ENCODE measurements at regions not wholly inside any gene's neighbourhood (a gene's known extent, or its start where the extent isn't known, plus 50 kb on each side); places are given as distances from the start of the nearest gene placed in this dataset.
"Not testable (repeated sequence)": the region's sequence is repeated elsewhere in the genome, so short reads cannot be mapped to it uniquely, and the experiment has no call there.

DNA sequence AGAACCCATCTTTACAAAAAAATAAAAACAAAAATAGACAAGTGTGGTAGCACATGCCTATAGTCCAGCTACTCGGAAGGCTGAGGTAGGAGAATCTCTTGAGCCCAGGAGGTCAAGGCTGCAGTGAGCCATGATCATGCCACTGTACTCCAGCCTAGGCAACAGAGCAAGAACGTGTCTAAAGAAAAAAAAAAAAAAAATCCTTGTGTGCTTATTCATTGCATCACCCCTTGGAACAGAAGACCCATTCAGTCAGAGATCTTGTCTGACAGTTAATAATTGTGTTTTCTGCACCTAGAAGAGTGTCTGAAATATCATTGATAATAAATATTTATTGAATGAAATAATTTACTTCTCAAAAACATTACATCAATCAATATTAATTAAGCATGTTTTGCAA lies 97.4 kb upstream of the TBL1X start:
- Mint-ChIP-seq H3K27ac (no peak overlapping the region), H3K36me3 (ENCODE audit: insufficient read depth) (no peaks in the 10 kb centered on the region), H3K27me3 (no peaks in the 10 kb centered on the region), H3K4me1 (ENCODE audit: low read depth in 2 of 2) (peaks cover 6 to 8% of the 10 kb centered on the region in 2 donors), H3K4me3 (no peak overlapping the region), H3K9me3 (no peaks in the 10 kb centered on the region)
- DNase-seq (no peak), ATAC-seq (replicated peaks) (no peak)

DNA sequence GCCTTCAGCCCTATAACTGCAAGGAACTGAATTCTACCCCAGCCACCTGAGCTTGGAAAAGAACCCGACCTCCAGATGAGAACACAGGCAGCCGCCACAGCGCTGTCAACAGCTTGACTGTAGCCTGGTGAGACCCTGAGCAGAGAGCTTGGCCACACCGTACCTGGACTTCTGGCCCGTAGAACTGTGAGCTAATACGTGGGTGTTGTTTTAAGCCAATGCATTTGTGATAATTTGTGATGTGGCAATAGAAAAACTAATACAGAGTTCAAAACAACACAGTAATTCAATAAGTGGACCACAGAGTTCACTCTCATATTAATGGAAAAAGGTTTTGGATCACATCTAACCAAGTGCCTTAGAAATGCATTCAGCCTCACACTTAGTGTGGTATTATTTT lies 96.6 kb upstream of the TBL1X start:
- no peak for ATAC-seq (replicated peaks)
- Mint-ChIP-seq H3K9me3 (no peaks in the 10 kb centered on the region), H3K36me3 (ENCODE audit: insufficient read depth) (no peaks in the 10 kb centered on the region), H3K4me3 (no peak overlapping the region), H3K27ac (peak overlapping the region in 1 of 2 donors; percentile 39), H3K27me3 (no peaks in the 10 kb centered on the region), H3K4me1 (ENCODE audit: low read depth in 2 of 2) (peaks cover 6% of the 10 kb centered on the region in 2 donors)
- no peak for DNase-seq

DNA sequence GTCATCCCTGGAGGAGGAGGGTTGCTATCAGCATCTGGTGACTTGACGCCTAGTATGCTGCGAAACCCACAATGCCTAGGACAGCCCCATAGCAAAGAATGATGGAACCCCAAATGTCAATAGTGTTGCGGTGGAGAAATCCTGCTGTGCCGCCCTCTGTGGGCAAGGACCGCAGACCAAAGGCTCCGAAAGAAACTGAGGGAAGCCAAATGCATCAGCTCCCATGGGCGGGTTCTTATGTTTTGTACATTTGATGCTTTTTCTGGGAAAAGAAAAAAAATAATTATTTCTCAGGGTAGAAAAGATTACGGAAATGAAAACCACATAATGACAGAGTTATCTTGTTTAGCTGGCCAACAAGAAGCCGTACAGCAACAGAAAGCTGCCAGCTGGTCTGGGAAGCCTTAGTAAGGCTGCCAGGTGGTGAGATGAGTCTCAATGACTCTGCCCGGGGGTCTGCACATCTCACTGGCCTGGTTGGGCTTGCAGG lies 95.0 kb upstream of the TBL1X start:
- DNase-seq = no peak
- Mint-ChIP-seq H3K4me3 (peak overlapping the region; percentile 29 to 40), H3K36me3 (ENCODE audit: insufficient read depth) (no peaks in the 10 kb centered on the region), H3K27me3 (no peaks in the 10 kb centered on the region), H3K27ac (peak overlapping the region; percentile 41 to 88), H3K9me3 (no peaks in the 10 kb centered on the region), H3K4me1 (ENCODE audit: low read depth in 2 of 2) (peaks cover 6% of the 10 kb centered on the region in 2 donors)
- ATAC-seq (replicated peaks) = peak; percentile 63

DNA sequence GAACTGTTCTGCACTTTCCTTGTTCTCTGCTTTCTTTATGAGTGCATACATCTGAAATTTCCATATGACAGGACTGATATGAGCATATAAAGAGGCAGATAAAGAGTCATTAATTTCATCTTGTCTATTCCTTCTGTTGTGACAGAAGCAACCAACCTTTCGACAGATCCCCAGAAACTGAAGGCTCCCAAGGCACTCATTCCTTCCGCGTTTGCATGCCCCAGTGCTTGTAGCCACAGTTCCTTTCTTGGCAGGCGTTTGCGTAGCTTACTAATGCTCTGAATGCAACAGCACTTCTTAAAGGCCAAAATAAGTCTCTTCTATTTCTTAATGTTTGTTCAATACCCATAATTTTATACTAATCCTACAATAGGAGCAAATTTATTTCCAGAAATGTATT lies 94.0 kb upstream of the TBL1X start:
- Mint-ChIP-seq H3K36me3 (ENCODE audit: insufficient read depth) (no peaks in the 10 kb centered on the region), H3K4me1 (ENCODE audit: low read depth in 2 of 2) (peaks cover 4 to 6% of the 10 kb centered on the region in 2 donors), H3K9me3 (no peaks in the 10 kb centered on the region), H3K27ac (no peak overlapping the region), H3K27me3 (no peaks in the 10 kb centered on the region), H3K4me3 (no peak overlapping the region)
- no peak for DNase-seq
- ATAC-seq (replicated peaks) = no peak

DNA sequence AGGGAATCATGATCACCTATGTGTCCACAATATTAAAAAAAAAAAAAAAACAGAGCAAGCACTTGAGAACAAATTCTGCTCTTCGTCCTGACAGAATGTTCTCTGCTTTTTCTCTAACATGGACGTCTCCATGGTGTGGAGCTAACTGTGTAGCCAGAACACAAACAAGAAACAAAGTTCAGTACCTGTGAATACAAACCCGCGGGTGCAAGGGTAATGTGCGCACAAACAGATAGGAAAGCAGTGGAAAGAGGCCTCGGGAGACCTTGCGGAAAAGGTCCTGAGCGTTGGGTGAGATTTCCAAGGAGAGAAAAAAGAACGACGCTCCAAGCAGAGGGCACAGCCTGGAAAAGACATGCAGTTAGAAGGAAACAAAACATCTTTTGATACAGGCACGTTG lies 92.0 kb upstream of the TBL1X start:
- no peak for ATAC-seq (replicated peaks)
- no peaks in the 10 kb centered on the region for H3K36me3 Mint-ChIP-seq (ENCODE audit: insufficient read depth)
- H3K4me3 Mint-ChIP-seq = no peak overlapping the region
- H3K4me1 Mint-ChIP-seq (ENCODE audit: low read depth in 2 of 2) = peaks cover 4 to 6% of the 10 kb centered on the region in 2 donors
- no peaks in the 10 kb centered on the region for H3K9me3 Mint-ChIP-seq
- no peak for DNase-seq
- H3K27me3 Mint-ChIP-seq = no peaks in the 10 kb centered on the region
- no peak overlapping the region for H3K27ac Mint-ChIP-seq

DNA sequence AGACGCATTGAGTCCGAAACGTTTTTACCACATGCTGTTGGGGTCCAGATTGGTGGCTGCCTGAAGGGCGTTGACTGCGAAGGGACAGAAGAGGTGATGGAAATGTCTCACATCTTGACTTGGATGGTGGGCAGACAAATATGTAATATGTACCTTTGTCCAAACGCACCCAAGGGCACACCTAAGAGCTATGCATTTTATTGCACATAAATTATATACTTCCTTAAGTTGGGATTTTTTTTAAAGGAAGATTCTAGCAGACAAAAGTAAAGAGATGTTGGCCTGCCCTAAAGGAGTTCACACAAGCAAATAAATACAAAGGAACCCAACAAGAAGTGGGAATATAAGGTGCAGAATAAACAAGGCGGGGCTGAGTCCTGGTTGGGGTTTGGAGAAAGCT lies 91.1 kb upstream of the TBL1X start:
- H3K27me3 Mint-ChIP-seq = no peaks in the 10 kb centered on the region
- DNase-seq = no peak
- H3K27ac Mint-ChIP-seq = no peak overlapping the region
- H3K36me3 Mint-ChIP-seq (ENCODE audit: insufficient read depth) = no peaks in the 10 kb centered on the region
- H3K9me3 Mint-ChIP-seq = no peaks in the 10 kb centered on the region
- ATAC-seq (replicated peaks) = no peak
- no peak overlapping the region for H3K4me3 Mint-ChIP-seq
- peaks cover 2 to 4% of the 10 kb centered on the region in 2 donors for H3K4me1 Mint-ChIP-seq (ENCODE audit: low read depth in 2 of 2)

DNA sequence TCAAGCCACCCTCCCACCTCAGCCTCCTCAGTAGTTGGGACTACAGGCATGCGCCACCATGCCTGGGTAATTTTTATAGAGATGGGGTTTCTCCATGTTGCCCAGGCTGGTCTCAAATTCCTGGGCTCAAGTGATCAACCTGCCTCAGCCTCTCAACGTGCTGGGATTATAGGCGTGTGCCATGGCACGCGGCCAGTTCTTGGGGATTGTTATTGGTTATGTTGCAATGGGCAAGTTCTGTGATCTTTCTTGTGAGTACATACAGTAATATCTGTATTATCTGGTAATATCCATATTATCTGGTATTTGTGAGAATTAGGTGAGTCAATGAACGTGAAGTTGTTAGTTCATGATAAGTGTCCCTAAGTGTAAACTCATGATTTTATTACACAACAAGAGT lies 90.3 kb upstream of the TBL1X start:
- DNase-seq (no peak), ATAC-seq (replicated peaks) (no peak)
- Mint-ChIP-seq H3K36me3 (ENCODE audit: insufficient read depth) (no peaks in the 10 kb centered on the region), H3K4me1 (ENCODE audit: low read depth in 2 of 2) (peaks cover 6 to 8% of the 10 kb centered on the region in 2 donors), H3K9me3 (no peaks in the 10 kb centered on the region), H3K4me3 (no peak overlapping the region), H3K27me3 (no peaks in the 10 kb centered on the region), H3K27ac (no peak overlapping the region)

DNA sequence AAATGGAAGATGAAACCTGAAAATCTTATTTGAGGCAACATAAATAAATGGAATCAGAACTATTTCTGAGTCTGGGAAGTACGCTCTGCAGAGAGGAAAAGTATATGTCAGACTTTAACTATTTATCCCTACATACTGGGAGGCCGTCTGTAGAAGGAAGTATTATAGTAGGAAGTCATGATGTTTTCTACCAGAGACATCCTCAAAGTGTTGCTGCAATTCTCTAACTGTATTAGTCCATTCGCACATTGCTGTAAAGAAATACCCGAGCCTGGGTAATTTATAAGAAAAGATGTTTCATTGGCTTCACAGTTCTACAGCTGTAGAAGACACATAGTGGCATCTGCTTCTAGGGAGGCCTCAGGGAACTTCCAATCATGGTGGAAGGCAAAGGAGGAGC lies 88.7 kb upstream of the TBL1X start:
- H3K36me3 Mint-ChIP-seq (ENCODE audit: insufficient read depth) = no peaks in the 10 kb centered on the region
- no peak for DNase-seq
- no peaks in the 10 kb centered on the region for H3K27me3 Mint-ChIP-seq
- no peak overlapping the region for H3K4me3 Mint-ChIP-seq
- H3K9me3 Mint-ChIP-seq = no peaks in the 10 kb centered on the region
- peaks cover 6% of the 10 kb centered on the region in 2 donors for H3K4me1 Mint-ChIP-seq (ENCODE audit: low read depth in 2 of 2)
- ATAC-seq (replicated peaks) = no peak
- no peak overlapping the region for H3K27ac Mint-ChIP-seq

DNA sequence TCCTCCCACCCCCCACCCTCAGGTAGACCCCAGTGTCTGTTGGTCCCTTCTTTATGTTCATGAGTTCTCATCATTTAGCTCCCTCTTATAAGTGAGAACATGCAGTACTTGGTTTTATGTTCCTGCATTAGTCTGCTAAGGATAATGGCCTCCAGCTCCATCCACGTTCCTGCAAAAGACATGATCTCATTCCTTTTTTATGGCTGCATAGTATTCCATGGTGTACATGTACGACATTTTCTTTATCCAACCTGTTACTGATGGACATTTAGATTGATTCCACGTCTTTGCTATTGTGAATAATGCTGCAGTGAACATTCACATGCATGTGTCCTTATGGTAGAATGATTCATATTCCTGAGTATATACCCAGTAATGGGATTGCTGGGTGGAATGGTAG lies 87.6 kb upstream of the TBL1X start:
- H3K27ac Mint-ChIP-seq; H3K9me3 Mint-ChIP-seq; H3K27me3 Mint-ChIP-seq; H3K36me3 Mint-ChIP-seq (ENCODE audit: insufficient read depth); ATAC-seq (replicated peaks); DNase-seq; H3K4me3 Mint-ChIP-seq; H3K4me1 Mint-ChIP-seq (ENCODE audit: low read depth in 2 of 2): not testable (repeated sequence)

DNA sequence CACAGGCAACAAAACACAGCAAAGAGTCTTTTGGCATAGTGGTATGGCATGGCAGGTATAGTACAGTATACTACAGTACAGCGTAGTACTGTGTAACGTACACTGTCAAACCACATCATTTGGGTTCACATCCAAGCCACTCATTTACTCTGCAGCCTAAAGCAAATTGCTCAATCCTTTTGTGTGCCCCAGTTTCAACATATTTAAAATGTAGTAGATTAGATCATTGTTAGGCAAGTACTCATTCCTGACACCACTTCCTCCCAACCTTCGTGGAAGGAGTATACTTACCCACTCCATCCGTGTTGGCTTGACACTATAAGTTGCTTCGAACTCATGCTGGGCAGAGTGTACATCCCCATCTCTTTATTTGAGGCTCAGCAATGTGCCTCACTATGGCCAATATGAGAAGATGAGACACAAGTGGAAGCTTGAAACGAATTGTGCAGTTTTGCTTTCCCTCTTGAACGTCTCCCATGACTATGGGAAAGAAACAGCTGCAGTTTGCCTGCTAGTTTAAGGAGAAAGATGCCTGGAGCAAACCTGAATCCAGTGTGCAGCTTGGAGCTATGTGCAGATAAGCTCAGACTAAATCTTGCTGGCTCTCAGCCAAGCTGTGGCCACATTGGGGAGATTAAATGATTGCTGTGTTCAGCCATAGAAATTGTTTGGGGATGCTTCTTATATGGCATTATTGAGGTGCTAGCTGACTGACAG lies 85.7 kb upstream of the TBL1X start:
- no peak for DNase-seq
- peak; percentile 84 for ATAC-seq (replicated peaks)
- H3K4me3 Mint-ChIP-seq = no peak overlapping the region
- H3K27ac Mint-ChIP-seq = no peak overlapping the region
- no peaks in the 10 kb centered on the region for H3K9me3 Mint-ChIP-seq
- H3K27me3 Mint-ChIP-seq = no peaks in the 10 kb centered on the region
- peaks cover 6 to 17% of the 10 kb centered on the region in 2 donors for H3K4me1 Mint-ChIP-seq (ENCODE audit: low read depth in 2 of 2)
- H3K36me3 Mint-ChIP-seq (ENCODE audit: insufficient read depth) = no peaks in the 10 kb centered on the region

DNA sequence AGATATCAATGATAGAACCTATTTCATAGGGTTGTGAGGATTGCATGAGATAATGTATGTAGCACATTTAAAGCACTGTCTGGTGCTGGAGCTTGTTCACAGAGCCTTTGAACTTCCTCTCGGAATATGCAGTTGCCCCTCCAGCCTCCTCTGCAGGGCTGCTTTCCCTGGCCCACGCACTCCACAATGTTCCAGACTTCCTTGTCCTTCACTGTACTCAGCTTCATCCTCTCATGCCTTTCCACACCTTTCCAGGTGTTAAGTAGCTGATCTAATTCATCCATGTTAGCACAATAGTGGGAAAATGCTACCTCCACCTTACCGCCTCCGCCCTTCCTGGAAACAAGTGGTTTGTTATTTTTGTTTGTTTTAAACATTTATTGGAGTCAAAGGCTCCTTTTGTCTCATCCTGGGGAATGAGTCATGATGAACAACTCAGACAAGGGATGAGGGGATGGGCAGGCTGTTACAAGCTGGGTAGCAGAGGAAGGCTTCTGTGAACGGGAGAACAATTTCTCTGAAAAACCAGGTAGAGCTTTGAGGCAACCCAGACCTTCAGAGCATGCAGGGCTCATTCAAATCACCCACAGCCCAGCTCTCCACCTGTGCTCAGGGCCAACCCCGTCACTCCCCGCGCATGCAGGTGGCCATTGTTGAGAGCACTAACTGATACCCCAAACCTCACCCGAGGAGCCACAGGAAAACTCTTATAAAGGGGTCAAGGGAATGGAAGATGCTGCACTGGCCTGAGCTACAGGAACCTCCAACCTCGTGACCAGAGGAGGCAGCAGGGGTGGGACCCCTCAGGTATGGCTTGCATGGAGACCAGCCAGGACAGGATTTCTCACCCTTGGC lies 84.9 kb upstream of the TBL1X start:
- no peaks in the 10 kb centered on the region for H3K36me3 Mint-ChIP-seq (ENCODE audit: insufficient read depth)
- peaks cover 6 to 17% of the 10 kb centered on the region in 2 donors for H3K4me1 Mint-ChIP-seq (ENCODE audit: low read depth in 2 of 2)
- H3K4me3 Mint-ChIP-seq = no peak overlapping the region
- no peaks in the 10 kb centered on the region for H3K9me3 Mint-ChIP-seq
- ATAC-seq (replicated peaks) (no peak), DNase-seq (no peak)
- no peak overlapping the region for H3K27ac Mint-ChIP-seq
- no peaks in the 10 kb centered on the region for H3K27me3 Mint-ChIP-seq

DNA sequence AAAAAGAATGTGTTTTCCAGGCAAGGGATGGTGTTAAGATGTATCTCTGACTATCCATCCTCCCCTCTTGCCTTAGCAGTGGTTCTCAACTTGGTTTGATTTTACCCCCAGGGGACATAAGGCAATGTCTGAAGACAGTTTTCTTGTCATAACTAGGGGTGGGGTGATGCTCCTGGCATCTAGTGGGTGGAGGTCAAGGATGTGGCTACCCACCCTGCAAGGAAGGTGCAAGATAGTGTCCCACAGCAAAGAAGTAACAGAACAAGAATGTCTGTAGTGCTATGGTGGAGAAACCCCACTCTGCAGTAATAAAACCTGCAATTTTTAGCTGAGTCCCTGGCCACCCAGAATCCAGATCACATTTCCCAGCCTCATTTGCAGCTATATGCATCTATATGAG lies 81.2 kb upstream of the TBL1X start:
- Mint-ChIP-seq H3K27ac (peak overlapping the region in 1 of 2 donors; percentile 46), H3K36me3 (ENCODE audit: insufficient read depth) (peaks cover 3% of the 10 kb centered on the region), H3K9me3 (no peaks in the 10 kb centered on the region), H3K4me3 (no peak overlapping the region), H3K4me1 (ENCODE audit: low read depth in 2 of 2) (peaks cover 6 to 17% of the 10 kb centered on the region in 2 donors), H3K27me3 (no peaks in the 10 kb centered on the region)
- DNase-seq (peak in 1 of 3 experiments; percentile 2), ATAC-seq (replicated peaks) (peak; percentile 69)

DNA sequence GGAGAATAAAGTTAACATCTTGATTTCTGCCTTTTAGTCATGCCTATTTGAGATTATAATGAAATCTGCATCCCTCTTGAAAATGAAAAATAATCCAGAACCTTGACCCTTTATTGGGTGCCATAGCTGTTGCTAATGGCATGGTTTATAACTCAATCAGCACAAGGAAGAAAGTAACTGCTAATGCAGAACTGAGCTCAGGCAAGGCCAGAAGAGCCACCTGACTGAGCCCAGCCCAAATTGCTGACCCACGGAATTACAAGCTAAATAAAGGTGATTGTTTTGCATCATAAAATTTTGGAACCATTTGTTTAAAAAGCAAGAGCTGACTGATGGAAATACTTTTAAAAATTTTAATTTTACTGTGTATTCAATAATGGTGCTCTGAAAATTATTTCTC lies 76.4 kb upstream of the TBL1X start:
- no peaks in the 10 kb centered on the region for H3K27me3 Mint-ChIP-seq
- peaks cover 3% of the 10 kb centered on the region for H3K36me3 Mint-ChIP-seq (ENCODE audit: insufficient read depth)
- DNase-seq (no peak), ATAC-seq (replicated peaks) (no peak)
- H3K4me1 Mint-ChIP-seq (ENCODE audit: low read depth in 2 of 2) = peaks cover 0 to 3% of the 10 kb centered on the region in 2 donors
- H3K4me3 Mint-ChIP-seq = no peak overlapping the region
- no peak overlapping the region for H3K27ac Mint-ChIP-seq
- H3K9me3 Mint-ChIP-seq = no peaks in the 10 kb centered on the region

DNA sequence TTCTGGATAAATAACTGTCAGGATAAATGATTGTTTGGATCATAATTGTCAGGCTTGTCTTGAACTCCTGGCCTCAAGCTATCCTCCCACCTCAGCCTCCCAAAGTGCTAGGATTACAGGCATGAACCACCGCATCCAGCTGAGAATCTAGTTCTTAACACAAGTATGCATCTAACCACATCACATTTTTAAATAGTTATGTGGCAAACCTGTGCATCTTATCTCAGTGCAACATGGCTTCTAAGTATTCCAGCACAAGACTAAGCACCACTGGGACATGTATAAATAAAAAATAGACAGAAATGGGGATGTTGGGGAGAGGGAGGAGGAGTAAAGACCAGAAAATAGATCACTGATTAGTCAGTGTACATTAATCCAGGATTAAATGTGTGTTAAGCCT lies 74.7 kb upstream of the TBL1X start:
- Mint-ChIP-seq H3K9me3 (no peaks in the 10 kb centered on the region), H3K4me3 (no peak overlapping the region), H3K36me3 (ENCODE audit: insufficient read depth) (peaks cover 3% of the 10 kb centered on the region), H3K27me3 (no peaks in the 10 kb centered on the region), H3K4me1 (ENCODE audit: low read depth in 2 of 2) (peaks cover 0 to 2% of the 10 kb centered on the region in 2 donors), H3K27ac (peak overlapping the region in 1 of 2 donors; percentile 54)
- ATAC-seq (replicated peaks) (no peak), DNase-seq (no peak)
